Stimulated activated CD8-positive, alpha-beta memory T cell treated with anti-CD3 and anti-CD28 coated beads, Interleukin-2, amount 100 ng/mL, for 48 hours (primary cell): ENCODE measurements at regions not wholly inside any gene's neighbourhood (a gene's known extent, or its start where the extent isn't known, plus 50 kb on each side); places are given as distances from the start of the nearest gene placed in this dataset.

Experiments used
- DNase-seq, 2 donors: peaks; one replicate each; pipeline ENCODE4 v3.0.0-alpha.2; 2020; ENCODE audit warnings: low read depth in 2 of 2

DNA sequence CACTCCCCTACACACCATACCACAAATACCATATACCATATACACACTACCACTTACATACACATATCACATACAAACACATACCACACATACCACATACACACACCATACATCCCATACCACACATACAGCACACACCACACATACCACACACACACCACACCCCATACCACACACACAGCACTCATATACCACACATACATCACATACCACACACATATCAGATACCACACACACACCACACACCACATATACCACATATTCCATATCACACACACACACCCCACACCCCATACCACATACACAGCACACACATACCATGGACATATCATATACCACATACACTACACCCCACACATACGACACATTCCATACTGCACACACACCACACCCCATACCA lies 276.6 kb downstream of the GADD45G start:
- DNase-seq: no peak

DNA sequence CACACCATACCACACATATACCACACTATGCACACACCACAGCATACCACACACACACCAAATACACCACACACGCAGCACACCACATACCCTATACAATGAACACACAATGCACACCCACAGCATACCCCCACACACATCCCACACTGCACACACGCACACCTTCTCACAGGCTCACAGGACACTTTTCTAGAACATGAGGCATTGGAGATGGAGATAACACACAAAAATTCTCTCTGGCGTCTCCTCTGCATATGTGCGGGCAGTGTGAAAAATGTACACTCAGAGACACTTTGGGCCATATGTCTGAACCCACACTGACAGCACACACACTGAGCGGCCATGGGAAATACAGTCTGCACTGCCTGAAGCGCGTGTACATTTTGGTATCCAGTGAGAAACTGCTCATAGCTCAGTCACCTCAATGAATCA lies 278.1 kb downstream of the GADD45G start:
- no peak for DNase-seq

- DNase-seq: no peak
These were observed 278.9 kb downstream of the GADD45G start for GRCh38 chr9:89883401-89884341.

DNA sequence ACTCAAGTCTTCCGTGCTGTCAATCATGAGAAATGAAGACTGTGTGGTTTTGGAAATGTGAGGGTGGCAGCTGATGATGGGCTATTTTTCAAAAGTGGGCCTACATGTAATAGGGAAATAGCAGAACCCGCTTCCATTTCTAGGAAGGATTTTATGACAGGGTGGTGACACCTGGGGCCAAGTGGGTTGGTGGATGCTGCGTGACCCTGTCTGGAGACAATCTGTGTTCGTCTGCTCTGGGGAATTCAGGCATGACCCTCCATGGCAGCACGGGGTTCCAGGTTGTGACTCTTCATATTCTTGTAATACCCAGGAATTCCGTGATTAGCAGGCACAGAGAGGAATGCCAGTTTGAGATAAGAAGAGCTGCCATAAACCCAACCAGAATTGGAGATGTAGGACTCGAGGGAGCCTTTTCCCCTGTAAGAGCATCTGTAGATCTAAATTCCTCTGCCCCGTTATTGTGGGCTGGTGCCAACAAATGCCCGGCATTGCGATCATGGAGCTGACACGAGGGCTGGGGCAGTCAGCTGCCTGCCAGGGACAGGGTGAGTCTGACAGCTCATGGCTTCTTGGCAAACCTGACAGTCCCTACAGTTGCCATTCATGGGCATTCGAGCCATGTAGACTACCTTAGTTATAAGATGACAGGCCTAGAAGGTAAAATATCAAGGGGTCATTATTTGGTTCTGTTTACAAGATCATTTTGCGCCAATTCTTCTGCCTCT lies 279.7 kb downstream of the GADD45G start:
- DNase-seq: no peak

DNA sequence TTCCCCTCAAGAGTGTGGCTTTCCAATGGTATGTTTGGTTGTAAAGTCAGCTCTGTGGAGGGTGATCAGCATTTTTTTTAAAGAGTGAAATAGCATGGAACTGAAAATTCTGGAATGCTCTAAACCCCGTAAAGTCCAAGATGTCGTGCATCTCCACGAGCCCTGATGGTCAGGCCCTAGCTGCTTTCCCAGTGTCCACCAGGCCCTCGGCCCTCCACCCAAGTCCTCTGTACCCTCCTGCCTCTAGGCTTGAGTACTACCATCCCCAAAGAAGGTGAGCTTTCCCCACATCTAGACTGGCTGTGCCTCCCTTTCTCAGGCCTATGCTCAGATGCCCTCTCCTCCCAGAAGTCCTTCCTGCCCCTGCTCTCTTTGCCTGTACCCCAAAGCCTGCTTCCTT lies 280.3 kb downstream of the GADD45G start:
- no peak for DNase-seq

DNA sequence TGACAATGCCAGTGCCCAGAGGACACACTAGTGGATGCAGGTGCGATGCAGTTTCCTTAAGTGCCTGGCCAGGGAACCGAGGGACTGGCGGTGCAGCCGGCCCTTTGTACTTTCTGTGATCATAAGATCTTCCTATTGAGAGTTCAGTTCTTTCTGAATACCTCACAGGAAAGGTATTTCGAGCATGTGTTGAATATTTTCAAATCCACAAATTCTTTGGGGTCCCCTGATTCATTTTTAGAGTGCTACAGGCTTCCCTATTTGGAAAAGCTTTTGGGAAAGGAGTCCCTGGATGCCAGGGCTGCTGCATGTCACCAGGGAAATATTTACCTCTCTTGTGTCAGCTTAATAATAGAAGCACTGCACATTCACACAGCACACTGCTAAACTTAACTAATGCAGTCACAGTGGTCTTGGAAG lies 281.5 kb downstream of the GADD45G start:
- DNase-seq: no peak

DNA sequence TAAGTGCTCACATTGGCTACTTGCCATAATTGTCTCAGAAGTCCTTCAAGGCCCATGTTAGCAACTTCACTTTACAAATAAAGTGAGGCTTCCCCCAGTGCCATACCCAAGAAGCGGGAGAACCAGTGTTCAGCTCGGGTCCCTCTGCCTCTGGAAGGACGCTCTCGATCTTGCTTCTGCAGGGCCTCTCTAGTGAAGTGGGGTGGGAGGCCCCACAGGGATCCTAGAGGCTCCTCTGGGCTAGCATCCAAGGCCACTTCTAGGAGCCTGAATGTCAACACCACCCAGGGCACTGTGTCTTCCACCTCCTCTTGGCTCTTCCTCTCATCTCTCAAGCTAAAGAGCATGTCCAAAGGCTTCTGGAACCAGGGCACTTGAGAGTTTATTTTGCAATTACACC lies 282.5 kb downstream of the GADD45G start:
- DNase-seq: no peak

DNA sequence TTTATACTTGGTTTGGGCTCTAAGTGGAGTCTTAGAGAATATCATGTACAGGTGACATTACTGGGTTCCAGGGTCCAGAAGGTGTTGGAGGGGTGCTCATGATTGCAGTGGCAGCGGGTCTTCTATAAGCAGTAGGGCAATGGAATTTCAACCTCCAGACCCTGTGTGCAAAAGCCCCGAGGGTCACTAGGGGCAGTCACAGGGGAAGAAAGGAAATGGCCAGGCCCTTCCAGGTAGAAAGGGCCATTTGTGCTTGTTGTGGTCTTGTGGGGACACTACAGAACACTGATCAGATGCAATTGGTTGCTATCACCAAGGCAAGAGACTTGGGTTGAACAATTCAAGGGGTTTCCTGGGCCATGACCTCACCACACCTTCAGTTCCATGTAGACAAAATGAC lies 283.4 kb downstream of the GADD45G start:
- no peak for DNase-seq

DNA sequence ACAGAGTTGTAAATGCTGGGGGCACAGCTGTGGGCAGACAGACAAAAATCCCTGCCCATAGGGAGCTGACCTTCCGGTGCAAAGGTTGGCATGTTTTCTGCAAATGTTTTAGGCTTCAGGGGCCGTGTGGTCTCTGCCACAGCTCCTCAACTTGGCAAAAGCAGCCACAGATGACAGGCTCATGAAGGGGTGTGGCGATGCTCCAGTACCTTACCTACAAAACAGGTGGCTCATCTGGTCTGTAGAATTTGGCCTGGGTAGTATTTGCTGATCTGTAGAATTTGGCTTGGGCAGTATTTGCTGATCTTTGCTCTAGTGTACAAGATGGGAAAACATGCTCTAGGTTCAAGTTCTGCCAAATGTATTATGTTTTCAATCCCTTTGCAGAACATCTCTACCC lies 283.9 kb downstream of the GADD45G start:
- DNase-seq: no peak

DNA sequence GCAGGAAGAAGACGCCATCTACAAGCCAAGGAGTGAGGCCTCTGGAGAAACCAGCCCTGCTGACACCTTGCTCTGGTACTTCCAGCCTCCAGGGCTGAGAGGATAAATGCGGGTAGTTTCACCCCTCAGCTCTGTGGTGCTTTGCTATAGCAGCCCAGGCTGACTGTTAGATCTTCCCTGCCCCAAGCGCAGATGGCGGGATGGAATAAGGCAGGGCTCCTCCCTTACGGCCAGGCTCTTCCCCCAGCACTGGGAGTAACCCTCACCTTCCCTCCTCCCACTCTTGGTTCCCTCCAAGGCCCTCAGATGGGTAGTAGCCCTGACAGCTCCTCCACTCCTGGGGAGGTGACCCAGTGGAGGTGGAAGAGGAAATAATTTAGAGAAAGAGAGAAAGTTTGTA lies 285.1 kb downstream of the GADD45G start:
- no peak for DNase-seq

DNA sequence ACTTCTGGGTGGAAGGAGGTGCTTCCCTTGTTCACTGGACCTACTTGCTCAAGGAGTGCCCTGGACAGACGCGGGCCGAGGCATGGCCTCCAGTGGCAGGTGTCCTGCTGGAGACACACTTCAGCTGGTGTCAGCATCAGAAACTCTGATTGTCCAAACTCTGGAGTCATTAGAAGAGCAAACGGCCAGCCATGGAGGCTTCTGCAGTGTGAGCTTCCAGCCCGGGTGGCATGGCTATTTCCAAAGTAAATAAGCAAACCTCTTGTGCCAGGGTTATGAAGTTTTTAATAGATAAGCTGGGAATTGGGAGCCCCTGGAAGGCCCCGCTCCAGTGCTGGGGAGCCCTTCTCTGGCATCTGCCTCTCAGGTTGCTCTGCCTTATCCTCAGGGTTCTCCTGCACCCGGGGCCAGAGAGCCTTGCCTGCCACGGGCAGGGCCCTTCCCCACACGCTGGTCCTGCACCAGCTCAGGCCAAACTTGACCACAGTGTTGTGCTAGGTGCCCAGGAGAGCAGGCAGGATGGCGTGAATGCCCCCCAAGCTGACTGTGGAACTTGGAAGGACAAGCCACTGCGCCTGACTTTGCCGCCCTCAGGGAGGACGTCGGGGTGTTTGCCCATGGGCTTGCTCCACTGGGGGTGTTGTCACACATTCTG lies 285.6 kb downstream of the GADD45G start:
- no peak for DNase-seq

GRCh38 chr9:89891221-89891590 lies 286.4 kb downstream of the GADD45G start:
- DNase-seq: no peak

GRCh38 chr9:89891591-89892304 lies 286.9 kb downstream of the GADD45G start:
- DNase-seq: no peak

DNA sequence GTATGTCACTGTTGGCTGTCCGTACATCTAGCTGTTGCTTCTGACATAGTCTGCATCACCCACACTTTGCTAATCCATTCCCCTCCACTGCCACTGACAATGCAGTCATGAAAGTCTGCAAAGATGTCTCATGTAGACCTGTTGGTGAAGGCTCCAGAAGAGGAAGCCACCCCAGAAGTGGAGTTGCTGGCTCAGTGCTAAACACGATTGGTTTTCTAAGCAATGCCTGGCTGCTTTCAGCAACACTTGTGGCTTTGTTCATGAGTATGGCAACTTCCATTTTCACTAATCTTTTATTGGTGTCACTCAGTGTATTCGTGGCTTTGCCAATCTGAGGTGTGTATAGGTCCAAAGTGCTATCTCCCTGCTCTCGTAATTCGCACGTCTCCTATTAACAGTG lies 288.1 kb downstream of the GADD45G start:
- no peak for DNase-seq

GRCh38 chr9:89893886-89894285 lies 289.1 kb downstream of the GADD45G start:
- DNase-seq: no peak

DNA sequence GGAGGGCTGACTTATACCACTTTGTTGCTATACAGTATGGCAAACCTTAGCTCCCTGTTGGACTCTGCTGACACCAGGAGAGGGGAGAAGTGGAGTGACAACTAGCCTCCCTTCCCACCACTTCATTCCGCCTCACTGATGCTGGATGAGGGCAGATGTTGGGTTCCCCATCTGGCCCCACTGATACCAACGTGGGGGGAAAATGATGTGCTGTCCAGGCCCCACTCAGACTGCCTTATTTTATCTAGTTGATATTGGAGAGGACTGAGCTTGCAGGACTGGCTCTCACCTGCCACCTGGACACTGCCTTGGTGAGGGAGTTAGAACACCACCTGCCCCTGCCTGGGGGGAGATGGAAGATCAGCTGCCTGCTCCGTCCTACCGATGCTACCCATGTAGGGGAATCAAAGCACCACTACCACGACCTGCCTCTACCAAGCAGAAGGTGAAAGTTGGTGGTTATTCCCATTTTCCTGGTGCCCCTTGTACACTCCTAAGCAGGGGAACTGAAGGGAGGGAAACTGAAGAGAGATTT lies 292.1 kb downstream of the GADD45G start:
- no peak for DNase-seq

- DNase-seq: no peak
These were observed 294.8 kb downstream of the GADD45G start for GRCh38 chr9:89899573-89899972.

GRCh38 chr9:89901920-89902319 lies 297.1 kb downstream of the GADD45G start:
- no peak for DNase-seq

GRCh38 chr9:89902450-89903140 lies 297.8 kb downstream of the GADD45G start:
- no peak for DNase-seq

DNA sequence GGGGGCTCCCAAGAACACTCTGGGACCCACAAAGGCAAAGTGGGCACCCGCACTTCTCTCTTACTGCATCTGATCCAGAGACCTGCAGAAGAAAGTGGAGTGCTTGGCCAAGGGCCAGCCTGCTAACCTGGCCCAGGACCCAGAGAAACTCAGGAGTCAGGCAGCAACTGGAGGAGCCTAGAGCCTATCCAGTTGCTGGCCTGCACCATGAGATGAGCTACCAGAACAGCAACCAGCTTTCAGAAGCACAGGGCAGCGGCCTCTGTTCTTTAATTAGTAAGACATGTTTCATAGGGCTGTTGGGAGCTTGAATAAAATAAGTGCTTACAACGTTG lies 298.3 kb downstream of the GADD45G start:
- no peak for DNase-seq
